ENCODE measurements at regions not wholly inside any gene's neighbourhood (a gene's known extent, or its start where the extent isn't known, plus 50 kb on each side); places are given as distances from the start of the nearest gene placed in this dataset.

- no peak for DNase-seq (ENCODE audit: low read depth)
These were observed 732.4 kb downstream of the IPMK start for GRCh38 chr10:57535306-57535705.

GRCh38 chr10:57513637-57514036 is 754.1 kb downstream of the IPMK start:
- no peak for DNase-seq (ENCODE audit: low read depth)

- DNase-seq (ENCODE audit: low read depth): no peak
These were observed 759.9 kb downstream of the IPMK start for GRCh38 chr10:57507788-57508187.

- no peak for DNase-seq (ENCODE audit: low read depth)
These were observed 761.1 kb downstream of the IPMK start for GRCh38 chr10:57506414-57507094.

GRCh38 chr10:57494486-57494885 is 773.2 kb downstream of the IPMK start:
- DNase-seq (ENCODE audit: low read depth): no peak

- no peak for DNase-seq (ENCODE audit: low read depth)
These were observed 785.4 kb downstream of the IPMK start for GRCh38 chr10:57482259-57482658.

GRCh38 chr10:57472823-57473619 is 794.7 kb downstream of the IPMK start:
- DNase-seq (ENCODE audit: low read depth): no peak

GRCh38 chr10:57468894-57469432 is 798.7 kb downstream of the IPMK start:
- no peak for DNase-seq (ENCODE audit: low read depth)

- no peak for DNase-seq (ENCODE audit: low read depth)
These were observed 802.5 kb downstream of the IPMK start for GRCh38 chr10:57465155-57465554.

- DNase-seq (ENCODE audit: low read depth): no peak
These were observed 807.2 kb downstream of the IPMK start for GRCh38 chr10:57460540-57460939.

- DNase-seq (ENCODE audit: low read depth): no peak
These were observed 809.7 kb downstream of the IPMK start for GRCh38 chr10:57457972-57458512.

GRCh38 chr10:57430376-57430775 is 837.3 kb downstream of the IPMK start:
- no peak for DNase-seq (ENCODE audit: low read depth)

GRCh38 chr10:57420881-57421280 is 846.8 kb downstream of the IPMK start:
- no peak for DNase-seq (ENCODE audit: low read depth)

- no peak for DNase-seq (ENCODE audit: low read depth)
These were observed 849.2 kb downstream of the IPMK start for GRCh38 chr10:57418476-57418875.

GRCh38 chr10:57395923-57396322 is 871.8 kb downstream of the IPMK start:
- DNase-seq (ENCODE audit: low read depth): no peak

- no peak for DNase-seq (ENCODE audit: low read depth)
These were observed 900.3 kb downstream of the IPMK start for GRCh38 chr10:57367412-57367811.

- DNase-seq (ENCODE audit: low read depth): no peak
These were observed 904.9 kb downstream of the IPMK start for GRCh38 chr10:57362811-57363210.

GRCh38 chr10:57353403-57354003 is 914.2 kb downstream of the IPMK start:
- no peak for DNase-seq (ENCODE audit: low read depth)

- no peak for DNase-seq (ENCODE audit: low read depth)
These were observed 916.6 kb downstream of the IPMK start for GRCh38 chr10:57351076-57351475.

GRCh38 chr10:57341294-57341693 is 926.4 kb downstream of the IPMK start:
- no peak for DNase-seq (ENCODE audit: low read depth)

GRCh38 chr10:57338823-57339558 is 928.7 kb downstream of the IPMK start:
- no peak for DNase-seq (ENCODE audit: low read depth)

GRCh38 chr10:57336865-57337264 is 930.8 kb downstream of the IPMK start:
- no peak for DNase-seq (ENCODE audit: low read depth)

Measured in activated T-cell treated with anti-CD3 and anti-CD28 coated beads for 48 hours (primary cell).